Tibial artery (tissue), 4 donors: ENCODE measurements at regions not wholly inside any gene's neighbourhood (a gene's known extent, or its start where the extent isn't known, plus 50 kb on each side); places are given as distances from the start of the nearest gene placed in this dataset.

Source experiments
- DNase-seq, 2 donors: peaks; one replicate each; pipeline ENCODE4 v3.0.0-alpha.2; 2019
- H3K27ac ChIP-seq, 2 donors: fragments of 200-600 bp; sonication (generic) in 1 of 2; 1 replicate in 1 of 2; 2 replicates in 1 of 2; pipeline ENCODE4 v1.5.1; 2018 to 2019; ENCODE audit warnings: mild to moderate bottlenecking in 1 of 2
- H3K27me3 ChIP-seq, 2 donors: fragments of 200-600 bp; sonication (generic) in 1 of 2; one replicate each; pipeline versions ENCODE4 v1.5.1 to v1.6.0; 2016 to 2019
- H3K36me3 ChIP-seq, 3 donors: fragments of 200-600 bp; sonication (generic) in 2 of 3; one replicate each; pipeline ENCODE4 v1.5.1; 2016 to 2019; ENCODE audit warnings: mild to moderate bottlenecking in 2 of 3
- H3K4me1 ChIP-seq, 4 donors: fragments of 200-600 bp; sonication (generic) in 2 of 4; 1 replicate in 3 of 4; 2 replicates in 1 of 4; pipeline ENCODE4 v1.5.1; 2016 to 2019
- H3K4me3 ChIP-seq, 2 donors: fragments of 200-600 bp; sonication (generic) in 1 of 2; 1 replicate in 1 of 2; 2 replicates in 1 of 2; pipeline ENCODE4 v1.5.1; 2018 to 2019; ENCODE audit warnings: mild to moderate bottlenecking in 2 of 2
- H3K9me3 ChIP-seq, 3 donors: fragments of 200-600 bp; sonication (generic) in 1 of 3; one replicate each; pipeline ENCODE4 v1.5.1; 2016 to 2019
- CTCF ChIP-seq, 2 experiments: fragments of 200-600 bp in 1 of 2; fragments of 450-650 bp in 1 of 2; IDR thresholded peaks; one replicate each; pipeline ENCODE4 v1.5.1; 2017 to 2019; ENCODE audit warnings: antibody characterized with exemption in 2 of 2, mild to moderate bottlenecking in 1 of 2, moderate library complexity in 1 of 2
- intact Hi-C: fragments of 100-400 bp; cut with DNase I; formaldehyde crosslinking; loops from one replicate; pipeline ENCODE4 v1.15.0; 2023; ENCODE audit warnings: low total_unique reads

GRCh38 chr13:66210677-66211076, 1019.5 kb downstream of the PCDH9 start:
- no peak overlapping the region for H3K27ac ChIP-seq
- intact Hi-C loops = no loop called here
- no peaks in the 10 kb centered on the region for H3K9me3 ChIP-seq
- H3K4me1 ChIP-seq = peaks cover 0 to 11% (median 2%) of the 10 kb centered on the region in 4 donors
- no peaks in the 10 kb centered on the region for H3K27me3 ChIP-seq
- DNase-seq = no peak
- H3K4me3 ChIP-seq = no peak overlapping the region
- H3K36me3 ChIP-seq = no peaks in the 10 kb centered on the region
- no peak for TF ChIP-seq CTCF (IDR thresholded peaks at IDR 0.05)

- Histone ChIP-seq H3K27me3 (no peaks in the 10 kb centered on the region), H3K4me3 (no peak overlapping the region), H3K36me3 (no peaks in the 10 kb centered on the region), H3K4me1 (peaks cover 0 to 11% (median 2%) of the 10 kb centered on the region in 4 donors), H3K9me3 (no peaks in the 10 kb centered on the region), H3K27ac (no peak overlapping the region)
- no peak for TF ChIP-seq CTCF (IDR thresholded peaks at IDR 0.05)
- intact Hi-C loops = no loop called here
- no peak for DNase-seq
These were observed 1021.5 kb downstream of the PCDH9 start for GRCh38 chr13:66208589-66208988.

- Histone ChIP-seq H3K4me3 (no peak overlapping the region), H3K27me3 (no peaks in the 10 kb centered on the region), H3K9me3 (no peaks in the 10 kb centered on the region), H3K27ac (no peak overlapping the region), H3K4me1 (peaks cover 0 to 11% (median 2%) of the 10 kb centered on the region in 4 donors), H3K36me3 (no peaks in the 10 kb centered on the region)
- intact Hi-C loops = no loop called here
- TF ChIP-seq CTCF (IDR thresholded peaks at IDR 0.05) = no peak
- DNase-seq = no peak
These were observed 1022.5 kb downstream of the PCDH9 start for GRCh38 chr13:66207610-66208009.

GRCh38 chr13:66205807-66206206, 1024.3 kb downstream of the PCDH9 start:
- no peak for TF ChIP-seq CTCF (IDR thresholded peaks at IDR 0.05)
- intact Hi-C loops = no loop called here
- no peak overlapping the region for H3K4me3 ChIP-seq

GRCh38 chr13:66200555-66200954, 1029.6 kb downstream of the PCDH9 start:
- H3K27ac ChIP-seq = no peak overlapping the region
- no peak overlapping the region for H3K4me3 ChIP-seq
- intact Hi-C loops = no loop called here
- H3K36me3 ChIP-seq = no peaks in the 10 kb centered on the region
- H3K27me3 ChIP-seq = no peaks in the 10 kb centered on the region
- TF ChIP-seq CTCF (IDR thresholded peaks at IDR 0.05) = no peak
- no peaks in the 10 kb centered on the region for H3K9me3 ChIP-seq
- H3K4me1 ChIP-seq = no peaks in the 10 kb centered on the region
- DNase-seq = no peak

More at GRCh38 chr13:66205807-66206206, 1024.3 kb downstream of the PCDH9 start:
- H3K4me1 ChIP-seq = peaks cover 0 to 7% (median 2%) of the 10 kb centered on the region in 4 donors
- no peaks in the 10 kb centered on the region for H3K36me3 ChIP-seq
- no peaks in the 10 kb centered on the region for H3K9me3 ChIP-seq
- H3K27me3 ChIP-seq = no peaks in the 10 kb centered on the region
- no peak for DNase-seq
- no peak overlapping the region for H3K27ac ChIP-seq

- H3K27me3 ChIP-seq = no peaks in the 10 kb centered on the region
- H3K27ac ChIP-seq = no peak overlapping the region
- no peaks in the 10 kb centered on the region for H3K4me1 ChIP-seq
- H3K4me3 ChIP-seq = no peak overlapping the region
- no peak for DNase-seq
- no peaks in the 10 kb centered on the region for H3K36me3 ChIP-seq
- H3K9me3 ChIP-seq = no peaks in the 10 kb centered on the region
- intact Hi-C loops = no loop called here
- TF ChIP-seq CTCF (IDR thresholded peaks at IDR 0.05) = no peak
These were observed 1034.9 kb downstream of the PCDH9 start for GRCh38 chr13:66195238-66195637.
